ENCODE measurements at regions not wholly inside any gene's neighbourhood (a gene's known extent, or its start where the extent isn't known, plus 50 kb on each side); places are given as distances from the start of the nearest gene placed in this dataset.

DNA sequence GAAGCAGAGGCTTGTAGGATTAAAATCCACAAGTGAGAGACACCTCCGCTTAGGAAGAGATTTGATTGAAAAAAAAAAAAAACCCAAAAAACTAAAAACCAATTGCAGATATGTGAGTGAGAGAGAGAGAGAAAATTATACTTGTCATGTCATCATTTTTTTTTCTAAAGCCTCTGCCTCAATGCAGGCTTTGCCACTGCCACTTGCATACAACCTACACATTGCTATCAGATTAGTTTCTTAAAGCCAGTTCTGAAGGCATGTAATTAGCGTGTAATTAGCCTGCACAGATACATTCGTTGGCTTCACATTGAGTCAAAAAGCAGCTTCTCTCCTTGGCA lies 86.1 kb upstream of the MTPN start:
- peaks cover 2% of the 10 kb centered on the region for H3K27me3 Mint-ChIP-seq
- no peak overlapping the region for H3K27ac Mint-ChIP-seq
- no peak overlapping the region for H3K4me3 Mint-ChIP-seq
- H3K36me3 Mint-ChIP-seq: peaks cover 10% of the 10 kb centered on the region
- H3K4me1 Mint-ChIP-seq (ENCODE audit: low read depth): no peaks in the 10 kb centered on the region
- no peaks in the 10 kb centered on the region for H3K9me3 Mint-ChIP-seq (ENCODE audit: low read depth)

DNA sequence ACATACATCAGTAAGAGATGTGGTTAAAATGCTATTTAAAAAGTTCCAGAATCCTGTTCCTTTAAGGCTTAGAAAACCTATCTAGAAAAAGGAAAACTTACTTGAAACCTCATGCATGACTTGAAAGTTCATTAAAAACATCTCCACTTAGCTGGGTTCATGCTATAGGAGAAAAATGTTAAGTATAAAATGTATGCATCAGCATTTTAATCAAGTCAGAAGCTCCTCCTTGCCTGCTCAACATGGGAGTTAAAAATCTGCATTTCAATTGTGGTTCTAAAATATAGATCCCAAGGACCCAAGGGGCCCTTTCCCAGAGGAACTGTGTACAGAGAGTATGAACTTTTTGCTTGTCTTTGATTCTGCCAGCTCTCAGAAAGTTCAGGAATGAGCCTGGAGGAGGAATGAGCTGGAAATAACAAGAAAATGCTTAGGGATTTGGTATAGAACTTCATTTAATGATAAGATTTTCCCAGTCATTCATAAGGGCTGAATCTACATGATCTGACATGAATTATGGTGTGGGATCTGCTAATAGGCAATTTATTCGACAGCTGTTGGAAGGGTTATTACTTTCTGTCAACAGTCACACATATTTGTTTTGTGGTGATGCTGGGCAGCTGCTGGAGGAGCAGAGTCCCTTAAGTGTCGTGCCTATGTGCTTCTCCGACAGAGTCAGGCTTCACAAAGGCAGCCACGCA lies 85.6 kb upstream of the MTPN start:
- Mint-ChIP-seq H3K36me3 (peaks cover 10% of the 10 kb centered on the region), H3K27me3 (peaks cover 2% of the 10 kb centered on the region), H3K4me3 (no peak overlapping the region), H3K27ac (no peak overlapping the region), H3K9me3 (ENCODE audit: low read depth) (no peaks in the 10 kb centered on the region), H3K4me1 (ENCODE audit: low read depth) (no peaks in the 10 kb centered on the region)

DNA sequence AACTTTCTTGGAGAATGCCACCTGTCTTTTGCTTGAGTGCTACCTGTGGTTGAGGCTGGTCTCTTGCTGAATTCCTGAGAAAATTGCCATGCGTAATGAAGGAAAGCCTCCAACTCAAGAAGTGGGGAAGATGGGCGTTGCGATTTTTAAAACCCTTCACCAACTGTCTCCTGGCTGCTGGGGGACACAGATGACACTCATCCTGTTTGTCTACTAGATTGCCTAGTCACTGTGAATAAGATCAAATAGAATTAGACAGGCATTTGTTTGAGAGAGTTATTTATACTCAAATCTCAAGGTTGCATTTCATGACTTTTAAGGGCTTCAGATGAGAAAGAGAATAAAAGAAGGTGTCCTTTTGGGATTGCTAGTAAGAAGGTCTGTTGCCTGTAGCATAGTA lies 84.3 kb upstream of the MTPN start:
- Mint-ChIP-seq H3K4me1 (ENCODE audit: low read depth) (no peaks in the 10 kb centered on the region), H3K27ac (no peak overlapping the region), H3K9me3 (ENCODE audit: low read depth) (no peaks in the 10 kb centered on the region)

DNA sequence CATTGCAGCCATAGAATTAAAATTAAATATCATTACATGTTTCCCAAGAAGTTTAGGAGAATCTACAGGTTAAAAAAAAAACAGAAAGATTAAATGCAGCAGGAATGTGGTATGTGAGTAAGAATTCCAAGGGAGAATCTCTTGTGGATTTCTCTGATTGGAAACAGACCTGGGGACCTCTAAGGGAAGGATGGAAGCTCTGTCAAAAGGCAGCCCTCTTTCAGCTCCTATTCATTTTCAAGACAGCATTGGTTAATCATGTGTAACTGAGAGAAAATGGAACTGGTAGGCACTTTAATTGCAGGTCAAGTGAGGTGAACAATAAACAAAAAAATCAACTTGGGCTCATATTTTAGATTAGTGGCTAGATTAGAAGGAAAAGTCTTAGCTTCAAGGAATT lies 81.4 kb upstream of the MTPN start:
- no peaks in the 10 kb centered on the region for H3K27me3 Mint-ChIP-seq
- peaks cover 10% of the 10 kb centered on the region for H3K36me3 Mint-ChIP-seq
- no peaks in the 10 kb centered on the region for H3K4me1 Mint-ChIP-seq (ENCODE audit: low read depth)
- no peak overlapping the region for H3K4me3 Mint-ChIP-seq
- no peak overlapping the region for H3K27ac Mint-ChIP-seq
- H3K9me3 Mint-ChIP-seq (ENCODE audit: low read depth): no peaks in the 10 kb centered on the region

More for the DNA sequence above, 84.3 kb upstream of the MTPN start:
- Mint-ChIP-seq H3K36me3 (peaks cover 10% of the 10 kb centered on the region), H3K4me3 (no peak overlapping the region), H3K27me3 (peaks cover 2% of the 10 kb centered on the region)

DNA sequence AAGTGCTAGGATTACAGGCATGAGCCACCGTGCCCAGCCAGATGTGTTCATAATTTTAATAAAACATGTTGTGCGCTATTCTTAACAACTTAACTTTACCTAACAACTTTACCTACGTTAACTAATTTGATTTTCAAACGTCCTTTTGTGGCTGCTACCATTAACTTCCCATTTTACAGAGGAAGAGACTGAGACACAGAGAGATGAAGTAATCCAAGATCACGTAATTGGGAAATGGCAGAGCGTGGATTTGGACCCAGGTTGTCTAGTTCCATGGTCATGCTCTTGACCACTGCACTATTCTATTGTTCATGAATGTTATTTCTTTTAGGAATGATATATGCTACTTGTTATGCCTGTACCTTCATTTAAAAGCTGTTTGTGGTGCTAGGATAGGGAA lies 80.3 kb upstream of the MTPN start:
- H3K36me3 Mint-ChIP-seq: peaks cover 9% of the 10 kb centered on the region
- no peaks in the 10 kb centered on the region for H3K4me1 Mint-ChIP-seq (ENCODE audit: low read depth)
- H3K9me3 Mint-ChIP-seq (ENCODE audit: low read depth): no peaks in the 10 kb centered on the region
- no peaks in the 10 kb centered on the region for H3K27me3 Mint-ChIP-seq
- H3K4me3 Mint-ChIP-seq: no peak overlapping the region
- H3K27ac Mint-ChIP-seq: no peak overlapping the region

DNA sequence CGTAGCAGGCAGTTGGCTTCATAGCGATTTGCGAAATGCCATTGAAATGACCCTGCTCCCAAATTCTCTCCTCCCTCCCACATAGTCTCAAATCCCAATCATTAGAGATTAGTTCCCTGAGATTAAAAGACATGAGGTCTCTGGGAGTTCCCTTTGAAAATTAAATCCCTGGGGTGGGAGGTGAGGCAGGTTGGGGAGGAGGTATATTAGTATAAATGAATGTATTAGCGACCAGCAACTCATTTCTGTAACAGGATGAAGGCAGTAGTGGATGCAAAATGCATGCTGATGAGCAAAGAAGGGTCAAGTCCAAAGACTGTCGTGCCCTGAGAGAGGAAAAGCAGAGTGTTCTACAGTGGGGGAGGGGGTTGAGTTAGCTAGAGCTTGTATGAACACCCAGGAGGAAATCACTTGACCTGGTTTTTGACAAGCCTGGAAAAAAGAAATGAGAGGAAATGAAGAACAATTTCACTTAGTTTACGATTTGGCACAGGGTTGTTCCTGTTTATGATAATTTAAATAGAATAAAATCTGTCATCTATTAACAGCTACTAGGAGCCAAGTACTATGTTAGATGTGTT lies 79.6 kb upstream of the MTPN start:
- Mint-ChIP-seq H3K4me3 (no peak overlapping the region), H3K27me3 (no peaks in the 10 kb centered on the region), H3K9me3 (ENCODE audit: low read depth) (no peaks in the 10 kb centered on the region), H3K4me1 (ENCODE audit: low read depth) (no peaks in the 10 kb centered on the region), H3K36me3 (peaks cover 8% of the 10 kb centered on the region), H3K27ac (no peak overlapping the region)

DNA sequence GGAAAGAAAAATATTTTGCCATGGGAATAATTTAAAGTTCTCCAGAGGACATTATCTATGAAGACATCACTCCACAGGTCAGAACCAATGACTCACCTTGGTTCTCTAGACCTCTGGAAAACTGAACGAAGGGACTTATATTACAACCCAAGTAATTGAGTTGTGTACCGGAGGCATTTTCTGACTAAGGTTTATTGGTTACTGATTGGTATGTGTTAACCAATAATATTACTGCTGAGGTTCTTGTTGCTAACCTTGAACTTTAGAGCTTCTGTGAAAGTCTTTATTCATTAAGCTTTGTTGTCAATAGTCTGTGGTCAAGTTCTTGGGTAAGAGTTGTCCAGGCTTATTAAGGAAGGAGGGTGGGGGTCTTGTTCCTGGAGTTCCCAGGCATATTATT lies 78.1 kb upstream of the MTPN start:
- Mint-ChIP-seq H3K27me3 (no peaks in the 10 kb centered on the region), H3K4me1 (ENCODE audit: low read depth) (no peaks in the 10 kb centered on the region), H3K36me3 (peaks cover 8% of the 10 kb centered on the region), H3K4me3 (no peak overlapping the region), H3K27ac (no peak overlapping the region), H3K9me3 (ENCODE audit: low read depth) (no peaks in the 10 kb centered on the region)

DNA sequence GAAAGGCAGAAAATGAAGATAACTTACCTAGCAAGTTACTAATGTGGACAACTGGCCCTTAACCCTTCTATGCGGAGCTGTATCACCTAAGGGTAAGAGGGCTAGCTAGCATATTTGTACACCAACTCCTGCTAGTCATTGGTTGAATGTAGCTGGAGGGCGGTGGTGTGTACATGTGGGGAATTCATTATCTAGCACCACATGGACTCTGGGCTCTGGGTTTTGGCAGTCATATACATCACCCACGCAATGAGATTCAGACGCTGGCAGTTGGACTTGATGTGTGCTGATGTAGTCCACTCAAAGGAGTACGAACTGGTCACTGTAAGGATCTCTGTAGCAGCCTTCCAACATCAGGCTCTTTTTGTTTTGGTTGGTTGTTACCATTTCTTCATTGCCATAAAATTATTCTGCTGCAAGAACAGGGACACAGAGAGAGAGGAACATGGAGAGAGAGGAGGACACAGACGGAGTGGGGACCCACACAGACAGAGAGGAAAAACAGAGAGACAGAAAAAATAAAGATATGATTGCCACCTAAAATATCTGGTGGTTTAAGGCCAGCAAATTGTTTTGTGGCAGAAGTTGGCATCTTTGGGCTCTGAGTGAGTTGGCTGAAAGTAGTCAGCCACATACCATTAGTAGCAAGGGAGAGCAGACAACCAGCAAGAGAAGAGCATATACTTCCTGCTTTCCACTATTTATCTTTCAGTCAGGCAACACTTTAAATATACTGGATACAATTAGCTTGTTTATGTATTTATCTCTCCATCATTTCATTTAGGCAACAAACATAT lies 76.7 kb upstream of the MTPN start:
- H3K27me3 Mint-ChIP-seq: no peaks in the 10 kb centered on the region
- H3K4me3 Mint-ChIP-seq: no peak overlapping the region
- peaks cover 12% of the 10 kb centered on the region for H3K36me3 Mint-ChIP-seq
- H3K9me3 Mint-ChIP-seq (ENCODE audit: low read depth): no peaks in the 10 kb centered on the region
- H3K27ac Mint-ChIP-seq: no peak overlapping the region
- no peaks in the 10 kb centered on the region for H3K4me1 Mint-ChIP-seq (ENCODE audit: low read depth)

DNA sequence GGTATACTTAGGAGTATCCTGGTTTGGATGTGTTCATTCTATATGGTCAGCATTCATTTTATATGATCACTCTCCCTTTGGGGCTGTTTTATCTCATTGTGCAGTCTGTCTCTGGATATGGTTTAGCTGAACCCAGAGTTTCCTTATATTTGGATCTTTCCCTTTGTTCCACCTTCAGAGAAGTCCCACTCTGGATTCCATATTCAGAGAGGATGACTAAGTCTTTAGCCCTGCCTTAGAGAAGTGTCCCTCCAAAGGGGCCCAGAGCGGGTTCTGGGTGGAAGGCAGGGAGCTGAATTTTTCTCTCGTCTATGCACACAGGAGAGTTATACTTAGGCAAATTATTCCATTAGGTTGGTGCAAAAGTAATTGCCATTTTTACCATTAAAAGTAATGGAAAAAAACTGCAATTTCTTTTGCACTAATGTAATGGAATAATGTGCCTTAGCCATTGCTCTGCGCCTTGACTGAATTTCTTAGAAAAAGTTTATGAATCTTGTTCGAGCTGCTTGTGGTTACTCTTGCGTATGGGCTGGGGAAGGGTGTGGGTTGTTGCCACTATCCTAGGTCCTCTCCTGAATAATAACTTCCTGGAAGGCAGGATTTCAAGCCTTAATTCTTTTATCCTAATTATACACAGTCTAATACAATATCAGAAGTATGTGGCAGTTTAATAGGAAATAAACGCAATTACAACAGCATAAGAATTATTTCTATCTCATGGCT lies 74.2 kb upstream of the MTPN start:
- no peaks in the 10 kb centered on the region for H3K4me1 Mint-ChIP-seq (ENCODE audit: low read depth)

DNA sequence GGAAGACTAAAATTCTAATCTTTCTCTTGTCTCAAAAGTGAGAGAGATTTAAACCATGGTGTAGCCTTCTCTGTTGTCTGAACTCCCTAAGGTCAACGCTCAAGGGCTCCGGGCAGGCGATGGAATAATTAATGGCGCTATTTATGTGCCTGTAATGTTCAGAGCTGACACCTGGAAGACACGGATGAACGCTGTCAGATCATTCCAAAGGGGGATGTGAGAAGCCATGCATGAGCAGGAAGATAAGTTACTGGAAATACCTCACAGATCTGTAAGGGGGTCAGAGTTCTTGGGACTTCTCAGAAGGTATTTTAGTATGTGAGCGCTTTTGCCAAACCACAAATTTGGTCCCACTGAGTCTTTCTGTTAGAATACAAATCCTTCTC lies 73.3 kb upstream of the MTPN start:
- Mint-ChIP-seq H3K4me1 (ENCODE audit: low read depth) (no peaks in the 10 kb centered on the region), H3K4me3 (no peak overlapping the region), H3K27ac (no peak overlapping the region), H3K36me3 (peaks cover 18% of the 10 kb centered on the region), H3K9me3 (ENCODE audit: low read depth) (no peaks in the 10 kb centered on the region), H3K27me3 (no peaks in the 10 kb centered on the region)

More for the DNA sequence above, 74.2 kb upstream of the MTPN start:
- Mint-ChIP-seq H3K27me3 (no peaks in the 10 kb centered on the region), H3K27ac (no peak overlapping the region), H3K9me3 (ENCODE audit: low read depth) (no peaks in the 10 kb centered on the region), H3K4me3 (no peak overlapping the region), H3K36me3 (peaks cover 16% of the 10 kb centered on the region)

DNA sequence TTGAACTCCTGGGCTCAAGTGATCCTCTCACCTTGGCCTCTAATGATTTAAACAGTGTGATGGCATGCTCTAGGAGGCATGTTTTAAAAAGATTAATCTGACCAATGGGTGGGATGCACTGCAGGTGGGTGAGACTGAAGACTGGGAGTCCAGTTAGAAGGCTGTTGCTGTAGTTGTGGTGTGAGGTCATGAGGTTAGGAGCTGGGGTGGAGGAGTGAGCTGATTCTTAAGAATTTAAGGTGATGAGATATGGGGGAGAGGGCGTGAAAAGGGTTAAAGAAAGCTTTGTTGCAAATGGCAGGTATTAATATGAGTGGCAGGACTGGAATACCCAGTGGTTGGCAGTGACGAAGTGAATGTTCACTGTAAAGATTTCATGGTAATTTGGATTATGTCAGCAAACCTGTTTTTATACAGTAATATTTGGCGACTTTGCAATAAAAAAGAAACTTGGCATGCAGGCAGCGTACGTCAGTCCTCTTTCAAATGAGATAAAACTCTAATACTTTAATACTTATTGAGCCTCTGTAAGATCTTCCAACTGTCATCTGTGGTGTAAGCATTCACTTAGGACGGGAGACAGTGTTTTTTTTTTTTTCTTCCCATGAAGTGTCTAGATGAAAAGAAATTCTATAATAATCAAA lies 72.8 kb upstream of the MTPN start:
- H3K27ac Mint-ChIP-seq: no peak overlapping the region
- no peak overlapping the region for H3K4me3 Mint-ChIP-seq
- H3K9me3 Mint-ChIP-seq (ENCODE audit: low read depth): no peaks in the 10 kb centered on the region
- H3K27me3 Mint-ChIP-seq: no peaks in the 10 kb centered on the region
- peaks cover 20% of the 10 kb centered on the region for H3K36me3 Mint-ChIP-seq
- no peaks in the 10 kb centered on the region for H3K4me1 Mint-ChIP-seq (ENCODE audit: low read depth)

DNA sequence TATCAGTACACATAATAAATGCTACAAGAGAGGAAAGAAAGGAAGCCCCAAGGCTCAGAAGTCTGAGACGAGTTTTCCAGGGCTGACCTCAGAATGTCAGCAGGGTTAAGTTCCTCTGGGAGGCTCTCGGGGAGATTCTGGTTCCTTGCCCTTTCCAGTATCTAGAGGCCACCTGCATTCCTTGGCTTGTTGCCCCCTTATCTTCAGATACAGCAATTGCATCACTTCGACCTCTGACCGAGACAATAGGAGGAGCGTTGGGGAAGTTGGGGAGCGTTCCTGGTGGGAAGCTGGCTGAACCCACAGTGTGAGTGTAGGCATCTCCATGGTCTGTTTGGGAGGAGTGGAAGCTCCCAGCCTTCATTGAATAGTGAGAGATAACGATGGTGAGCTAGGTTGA lies 72.0 kb upstream of the MTPN start:
- no peaks in the 10 kb centered on the region for H3K4me1 Mint-ChIP-seq (ENCODE audit: low read depth)
- no peaks in the 10 kb centered on the region for H3K9me3 Mint-ChIP-seq (ENCODE audit: low read depth)
- no peak overlapping the region for H3K27ac Mint-ChIP-seq
- no peak overlapping the region for H3K4me3 Mint-ChIP-seq
- peaks cover 2% of the 10 kb centered on the region for H3K27me3 Mint-ChIP-seq
- peaks cover 23% of the 10 kb centered on the region for H3K36me3 Mint-ChIP-seq

DNA sequence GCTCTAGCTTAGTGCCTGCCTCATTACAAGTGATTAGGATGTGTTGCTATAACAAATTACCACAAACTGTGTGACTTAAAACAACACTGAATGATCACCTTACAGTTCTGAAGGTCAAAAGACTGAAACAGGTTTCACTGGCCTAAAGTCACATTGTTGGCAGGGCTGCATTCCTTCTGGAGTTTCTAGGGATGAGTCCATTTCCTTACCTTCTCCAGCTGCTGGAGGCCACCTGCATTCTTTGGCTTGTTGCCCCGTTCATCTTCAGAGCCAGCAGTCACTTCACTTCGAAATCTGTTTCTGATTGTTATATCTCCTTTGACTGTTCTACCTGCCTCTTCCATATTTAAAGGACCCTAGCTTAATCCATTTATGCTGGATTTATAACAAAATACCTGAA lies 69.4 kb upstream of the MTPN start:
- no peak overlapping the region for H3K27ac Mint-ChIP-seq

DNA sequence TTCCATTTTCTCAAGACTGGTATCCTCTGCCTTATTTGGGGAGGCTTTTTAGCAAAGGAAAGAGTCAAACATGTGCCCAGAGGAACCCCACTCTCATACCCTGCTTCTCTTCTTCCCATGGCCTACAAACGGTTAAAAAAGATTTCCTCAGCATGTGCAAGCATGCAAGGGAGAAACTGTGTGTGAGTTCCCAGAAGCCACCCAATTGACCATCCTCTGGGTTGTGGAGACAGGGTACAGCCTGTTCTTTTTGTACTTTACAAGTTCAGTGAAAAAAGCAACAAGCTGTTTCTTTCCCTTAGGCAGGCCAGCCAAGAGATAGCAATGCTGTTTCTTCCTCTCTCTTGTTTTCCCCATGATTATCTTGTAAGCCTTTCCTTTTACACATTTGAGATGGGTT lies 68.8 kb upstream of the MTPN start:
- no peak overlapping the region for H3K27ac Mint-ChIP-seq
- H3K27me3 Mint-ChIP-seq: peaks cover 2% of the 10 kb centered on the region
- H3K4me1 Mint-ChIP-seq (ENCODE audit: low read depth): no peaks in the 10 kb centered on the region
- no peaks in the 10 kb centered on the region for H3K9me3 Mint-ChIP-seq (ENCODE audit: low read depth)
- H3K36me3 Mint-ChIP-seq: peaks cover 25% of the 10 kb centered on the region
- no peak overlapping the region for H3K4me3 Mint-ChIP-seq

More for the DNA sequence above, 69.4 kb upstream of the MTPN start:
- H3K36me3 Mint-ChIP-seq: peaks cover 25% of the 10 kb centered on the region
- H3K4me3 Mint-ChIP-seq: no peak overlapping the region
- no peaks in the 10 kb centered on the region for H3K4me1 Mint-ChIP-seq (ENCODE audit: low read depth)
- no peaks in the 10 kb centered on the region for H3K9me3 Mint-ChIP-seq (ENCODE audit: low read depth)
- H3K27me3 Mint-ChIP-seq: peaks cover 2% of the 10 kb centered on the region

DNA sequence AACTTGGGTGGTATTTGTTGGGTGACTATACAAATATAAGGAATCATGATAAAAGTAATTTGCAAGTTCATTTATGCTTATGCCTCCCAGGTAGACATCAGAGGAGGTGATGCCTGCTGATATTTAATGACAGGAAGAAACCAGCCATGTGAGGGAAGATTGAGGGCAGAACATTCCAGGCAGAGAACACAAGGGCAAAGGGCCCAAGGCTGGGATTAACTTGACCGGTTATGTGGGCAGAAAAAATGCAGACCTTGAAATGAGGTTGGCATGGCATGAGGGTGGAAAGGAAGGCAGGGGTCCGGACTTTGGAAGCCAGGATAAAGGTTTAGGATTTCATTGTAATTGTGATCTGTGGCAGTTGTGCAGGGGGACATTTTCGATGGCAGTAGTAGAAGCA lies 68.0 kb upstream of the MTPN start:
- Mint-ChIP-seq H3K4me1 (ENCODE audit: low read depth) (no peaks in the 10 kb centered on the region), H3K36me3 (peaks cover 22% of the 10 kb centered on the region), H3K27ac (no peak overlapping the region)

More for the DNA sequence above, 68.0 kb upstream of the MTPN start:
- Mint-ChIP-seq H3K4me3 (no peak overlapping the region), H3K9me3 (ENCODE audit: low read depth) (no peaks in the 10 kb centered on the region), H3K27me3 (peaks cover 2% of the 10 kb centered on the region)

All from activated naive CD8-positive, alpha-beta T cell (primary cell).